SK-N-SH treated with all-trans-retinoic acid at 6 μM for 48 hours (cell line): ENCODE measurements at regions not wholly inside any gene's neighbourhood (a gene's known extent, or its start where the extent isn't known, plus 50 kb on each side); places are given as distances from the start of the nearest gene placed in this dataset.

ENCODE experiments used
- ATAC-seq: fragments of 200-7000 bp; cut with Tn5 transposase; 3 replicates; pipeline ENCODE4 v1.9.1; 2020; ENCODE audit warnings: mild to moderate bottlenecking, moderate library complexity
- ARNTL ChIP-seq: fragments of 450-650 bp; formaldehyde crosslinking; IDR thresholded peaks from 2 replicates; pipeline ENCODE4 v1.5.0; 2020; ENCODE audit warnings: low read depth, mild to moderate bottlenecking, moderate library complexity, borderline replicate concordance
- BACH2 ChIP-seq: fragments of 250-450 bp; sonication (Bioruptor Pico); IDR thresholded peaks from 2 replicates; pipeline ENCODE4 v1.9.0; 2021; ENCODE audit warnings: mild to moderate bottlenecking, borderline replicate concordance
- CREB5 ChIP-seq: fragments of 250-450 bp; sonication (Bioruptor Pico); IDR thresholded peaks from 2 replicates; pipeline ENCODE4 v1.5.1; 2020; ENCODE audit warnings: low read depth, mild to moderate bottlenecking, moderate library complexity
- CSRNP3 ChIP-seq: fragments of 250-450 bp; sonication (Bioruptor Pico); IDR thresholded peaks from 2 replicates; pipeline ENCODE4 v1.5.1; 2021; ENCODE audit warnings: mild to moderate bottlenecking, moderate library complexity
- ESRRG ChIP-seq: fragments of 250-450 bp; sonication (Bioruptor Pico); IDR thresholded peaks from 2 replicates; pipeline ENCODE4 v1.6.1; 2021; ENCODE audit warnings: mild to moderate bottlenecking
- GLIS3 ChIP-seq: fragments of 250-450 bp; sonication (Bioruptor Pico); IDR thresholded peaks from 2 replicates; pipeline ENCODE4 v1.5.0; 2020; ENCODE audit warnings: mild to moderate bottlenecking, moderate library complexity
- ISL1 ChIP-seq: fragments of 250-450 bp; sonication (Bioruptor Pico); IDR thresholded peaks from 2 replicates; pipeline ENCODE4 v2.1.2; 2022; ENCODE audit warnings: mild to moderate bottlenecking, moderate library complexity
- PATZ1 ChIP-seq: fragments of 250-450 bp; sonication (Bioruptor Pico); IDR thresholded peaks from 2 replicates; pipeline ENCODE4 v1.8.0; 2020; ENCODE audit warnings: mild to moderate bottlenecking, moderate library complexity, borderline replicate concordance
- PPARA ChIP-seq: fragments of 250-450 bp; sonication (Bioruptor Pico); IDR thresholded peaks from 2 replicates; pipeline ENCODE4 v1.5.0; 2020; ENCODE audit warnings: mild to moderate bottlenecking, borderline replicate concordance
- RARB ChIP-seq: fragments of 250-450 bp; sonication (Bioruptor Pico); IDR thresholded peaks from 2 replicates; pipeline ENCODE4 v1.8.0; 2021; ENCODE audit warnings: mild to moderate bottlenecking, moderate library complexity
- SNAI2 ChIP-seq: fragments of 250-450 bp; sonication (Bioruptor Pico); IDR thresholded peaks from 2 replicates; pipeline ENCODE4 v1.5.0; 2020; ENCODE audit warnings: mild to moderate bottlenecking, moderate library complexity
- TCF4 ChIP-seq: fragments of 250-450 bp; sonication (Bioruptor Pico); IDR thresholded peaks from 2 replicates; pipeline ENCODE4 v1.8.0; 2021; ENCODE audit warnings: mild to moderate bottlenecking, moderate library complexity, borderline replicate concordance
- TOX ChIP-seq: fragments of 250-450 bp; sonication (Bioruptor Pico); IDR thresholded peaks from 2 replicates; pipeline ENCODE4 v1.8.0; 2021; ENCODE audit warnings: mild to moderate bottlenecking, moderate library complexity, borderline replicate concordance
- TSHZ2 ChIP-seq: fragments of 250-450 bp; sonication (Bioruptor Pico); IDR thresholded peaks from 2 replicates; pipeline ENCODE4 v1.5.0; 2020; ENCODE audit warnings: mild to moderate bottlenecking, moderate library complexity
- ZC3H10 ChIP-seq: fragments of 250-450 bp; sonication (Bioruptor Pico); IDR thresholded peaks from 2 replicates; pipeline ENCODE4 v1.5.1; 2021; ENCODE audit warnings: mild to moderate bottlenecking, moderate library complexity
- ZFP3 ChIP-seq: fragments of 250-450 bp; sonication (Bioruptor Pico); IDR thresholded peaks from 2 replicates; pipeline ENCODE4 v1.5.0; 2020; ENCODE audit warnings: mild to moderate bottlenecking, moderate library complexity
- ZFP30 ChIP-seq: fragments of 450-650 bp; formaldehyde crosslinking; IDR thresholded peaks from 2 replicates; pipeline ENCODE4 v1.5.0; 2022; ENCODE audit warnings: mild to moderate bottlenecking, moderate library complexity
- ZNF565 ChIP-seq: fragments of 450-650 bp; formaldehyde crosslinking; conservative IDR thresholded peaks from 2 replicates; pipeline ENCODE4 v1.5.0; 2020; ENCODE audit warnings: low read depth, mild to moderate bottlenecking, moderate library complexity
- ZNF70 ChIP-seq: fragments of 450-650 bp; formaldehyde crosslinking; IDR thresholded peaks from 2 replicates; pipeline ENCODE4 v1.5.0; 2020; ENCODE audit warnings: mild to moderate bottlenecking, moderate library complexity
- ZNF8 ChIP-seq: fragments of 450-650 bp; formaldehyde crosslinking; IDR thresholded peaks from 2 replicates; pipeline ENCODE4 v1.5.0; 2020; ENCODE audit warnings: mild to moderate bottlenecking, moderate library complexity
- TF ChIP-seq, protein P1 (sequence below): fragments of 250-450 bp; sonication (Bioruptor Pico); IDR thresholded peaks from 2 replicates; pipeline ENCODE4 v1.8.0; 2021; ENCODE audit warnings: low read depth, mild to moderate bottlenecking, moderate library complexity, borderline replicate concordance

- no peak for TF ChIP-seq TSHZ2 (CRISPR knock-in tag)
- TF ChIP-seq, all 23 proteins: peak for 0
Measured at GRCh38 chr16:64702415-64702814, 419.4 kb downstream of the CDH11 start (continued).

DNA sequence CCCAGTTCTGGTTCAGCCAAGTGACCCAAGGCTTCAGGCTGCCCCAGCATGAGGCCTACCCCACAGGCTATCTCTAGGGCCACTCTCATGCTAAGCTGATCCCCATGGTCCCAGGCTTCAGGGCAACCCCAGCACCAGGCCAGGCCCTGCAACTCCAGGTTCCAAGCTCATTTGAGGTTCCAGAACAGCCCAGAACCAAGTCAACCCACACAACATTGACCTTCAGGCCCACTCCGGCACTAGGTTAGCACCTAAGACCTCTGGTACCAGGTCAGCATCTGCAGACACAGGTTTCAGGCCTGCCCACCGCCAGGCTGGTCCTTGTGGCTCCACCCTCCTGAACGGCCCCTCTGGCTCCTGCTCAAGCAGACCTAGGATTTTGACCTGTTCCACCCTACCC is 421.2 kb downstream of the CDH11 start:
- TF ChIP-seq TSHZ2 (CRISPR knock-in tag) = no peak
- no peak for TF ChIP-seq BACH2 (CRISPR knock-in tag)
- TF ChIP-seq, protein P1, sequence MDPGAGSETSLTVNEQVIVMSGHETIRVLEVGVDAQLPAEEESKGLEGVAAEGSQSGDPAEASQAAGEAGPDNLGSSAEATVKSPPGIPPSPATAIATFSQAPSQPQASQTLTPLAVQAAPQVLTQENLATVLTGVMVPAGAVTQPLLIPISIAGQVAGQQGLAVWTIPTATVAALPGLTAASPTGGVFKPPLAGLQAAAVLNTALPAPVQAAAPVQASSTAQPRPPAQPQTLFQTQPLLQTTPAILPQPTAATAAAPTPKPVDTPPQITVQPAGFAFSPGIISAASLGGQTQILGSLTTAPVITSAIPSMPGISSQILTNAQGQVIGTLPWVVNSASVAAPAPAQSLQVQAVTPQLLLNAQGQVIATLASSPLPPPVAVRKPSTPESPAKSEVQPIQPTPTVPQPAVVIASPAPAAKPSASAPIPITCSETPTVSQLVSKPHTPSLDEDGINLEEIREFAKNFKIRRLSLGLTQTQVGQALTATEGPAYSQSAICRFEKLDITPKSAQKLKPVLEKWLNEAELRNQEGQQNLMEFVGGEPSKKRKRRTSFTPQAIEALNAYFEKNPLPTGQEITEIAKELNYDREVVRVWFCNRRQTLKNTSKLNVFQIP (CRISPR knock-in tag) = no peak
- ATAC-seq = no peak

DNA sequence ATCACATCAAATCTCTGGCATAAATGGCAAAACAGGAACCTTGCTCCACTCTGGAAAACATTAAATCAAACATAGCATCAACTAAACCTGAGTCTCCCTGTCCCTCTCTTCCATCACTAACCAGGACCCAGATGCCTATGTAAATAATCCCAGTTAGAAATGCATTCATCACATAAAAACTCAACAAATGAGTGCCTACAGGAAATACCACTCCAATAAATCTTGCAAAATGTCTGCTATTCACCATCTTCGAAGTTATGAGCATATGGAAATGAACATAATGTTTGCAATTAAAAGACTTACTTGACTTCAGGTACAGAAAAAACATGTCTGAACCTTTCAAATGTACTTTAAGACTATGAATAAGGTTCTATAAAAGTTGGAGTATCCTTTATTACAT is 425.0 kb downstream of the CDH11 start:
- no peak for TF ChIP-seq ZFP3 (CRISPR knock-in tag)
- no peak for TF ChIP-seq PATZ1 (CRISPR knock-in tag)
- no peak for TF ChIP-seq TOX (CRISPR knock-in tag)
- no peak for TF ChIP-seq TCF4 (CRISPR knock-in tag)
- TF ChIP-seq ZNF70 (CRISPR knock-in tag) = no peak
- no peak for TF ChIP-seq TSHZ2 (CRISPR knock-in tag)
- no peak for TF ChIP-seq ZFP30
- TF ChIP-seq ZNF8 (CRISPR knock-in tag) = no peak
- TF ChIP-seq CSRNP3 = no peak
- TF ChIP-seq ZNF565 (CRISPR knock-in tag) = no peak
- no peak for TF ChIP-seq SNAI2 (CRISPR knock-in tag)
- no peak for TF ChIP-seq PPARA (CRISPR knock-in tag)
- no peak for TF ChIP-seq ESRRG
- no peak for TF ChIP-seq GLIS3 (CRISPR knock-in tag)
- no peak for TF ChIP-seq ARNTL (CRISPR knock-in tag)
- no peak for TF ChIP-seq ISL1 (CRISPR knock-in tag)
- TF ChIP-seq CREB5 (CRISPR knock-in tag) = no peak
- no peak for TF ChIP-seq RARB (CRISPR knock-in tag)
- no peak for TF ChIP-seq ZC3H10 (CRISPR knock-in tag)
- TF ChIP-seq, protein P1 (CRISPR knock-in tag) = no peak
- TF ChIP-seq, all 23 proteins: peak for 0
- ATAC-seq = no peak
